Vagina (tissue), 2 donors: ENCODE measurements at regions not wholly inside any gene's neighbourhood (a gene's known extent, or its start where the extent isn't known, plus 50 kb on each side); places are given as distances from the start of the nearest gene placed in this dataset.

ENCODE experiments used
- POLR2A ChIP-seq, 2 donors: fragments of 450-650 bp; IDR thresholded peaks; one replicate each; pipeline ENCODE4 v1.6.1; 2017; ENCODE audit warnings: antibody characterized with exemption in 2 of 2, mild to moderate bottlenecking in 2 of 2, moderate library complexity in 2 of 2
- POLR2AphosphoS5 ChIP-seq, 2 donors: sonication (generic); formaldehyde crosslinking; IDR thresholded peaks; one replicate each; pipeline ENCODE4 v1.9.0; 2017; ENCODE audit warnings: antibody characterized with exemption in 2 of 2, mild to moderate bottlenecking in 2 of 2, low read depth in 1 of 2; ENCODE audit not compliant: insufficient read depth in 1 of 2
- TF ChIP-seq, protein P1 (sequence below), 3 experiments: fragments of 450-650 bp in 2 of 3; fragments of 200-600 bp in 1 of 3; sonication (generic) in 1 of 3; IDR thresholded peaks; one replicate each; pipeline ENCODE4 v1.5.1; 2017 to 2019; ENCODE audit warnings: antibody characterized with exemption in 3 of 3, mild to moderate bottlenecking in 2 of 3, moderate library complexity in 2 of 3

DNA sequence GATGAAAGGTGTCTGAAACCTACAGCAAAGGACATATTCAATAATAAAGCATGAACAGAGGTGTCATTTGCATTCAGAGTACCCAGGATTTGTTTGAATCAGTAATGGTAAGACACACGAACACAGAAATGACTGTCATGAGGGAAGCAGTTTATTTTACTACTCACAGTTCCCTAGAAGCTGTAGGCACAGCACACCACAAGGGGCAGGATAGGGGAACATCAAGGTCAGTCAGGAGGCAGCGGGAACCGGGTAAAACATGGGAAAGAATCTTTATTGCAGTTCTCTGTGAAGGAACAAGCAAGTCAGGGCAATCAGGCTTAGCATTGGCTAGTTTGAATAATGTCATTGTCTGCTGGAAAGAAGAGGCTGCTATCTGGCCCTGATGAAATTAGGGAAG lies 70.2 kb upstream of the PDSS1 start:
- TF ChIP-seq POLR2A (IDR thresholded peaks at IDR 0.05) (no peak), POLR2AphosphoS5 (IDR thresholded peaks at IDR 0.05; ENCODE audit: insufficient read depth in 1 of 2, low read depth in 1 of 2) (no peak)
- TF ChIP-seq, protein P1, sequence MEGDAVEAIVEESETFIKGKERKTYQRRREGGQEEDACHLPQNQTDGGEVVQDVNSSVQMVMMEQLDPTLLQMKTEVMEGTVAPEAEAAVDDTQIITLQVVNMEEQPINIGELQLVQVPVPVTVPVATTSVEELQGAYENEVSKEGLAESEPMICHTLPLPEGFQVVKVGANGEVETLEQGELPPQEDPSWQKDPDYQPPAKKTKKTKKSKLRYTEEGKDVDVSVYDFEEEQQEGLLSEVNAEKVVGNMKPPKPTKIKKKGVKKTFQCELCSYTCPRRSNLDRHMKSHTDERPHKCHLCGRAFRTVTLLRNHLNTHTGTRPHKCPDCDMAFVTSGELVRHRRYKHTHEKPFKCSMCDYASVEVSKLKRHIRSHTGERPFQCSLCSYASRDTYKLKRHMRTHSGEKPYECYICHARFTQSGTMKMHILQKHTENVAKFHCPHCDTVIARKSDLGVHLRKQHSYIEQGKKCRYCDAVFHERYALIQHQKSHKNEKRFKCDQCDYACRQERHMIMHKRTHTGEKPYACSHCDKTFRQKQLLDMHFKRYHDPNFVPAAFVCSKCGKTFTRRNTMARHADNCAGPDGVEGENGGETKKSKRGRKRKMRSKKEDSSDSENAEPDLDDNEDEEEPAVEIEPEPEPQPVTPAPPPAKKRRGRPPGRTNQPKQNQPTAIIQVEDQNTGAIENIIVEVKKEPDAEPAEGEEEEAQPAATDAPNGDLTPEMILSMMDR (IDR thresholded peaks at IDR 0.05) = no peak
